H1 (cell line): ENCODE measurements at regions not wholly inside any gene's neighbourhood (a gene's known extent, or its start where the extent isn't known, plus 50 kb on each side); places are given as distances from the start of the nearest gene placed in this dataset.

Source experiments
- CTCF ChIA-PET: fragments of 300-600 bp; sonication (Branson Sonifier 250); formaldehyde crosslinking; loops from one replicate; lab custom pipeline; 2021; ENCODE audit not compliant: partially characterized antibody; lab: Charles Lee
- POLR2A ChIA-PET: fragments of 300-600 bp; sonication (Branson Sonifier 250); formaldehyde crosslinking; loops from one replicate; lab custom pipeline; 2021; ENCODE audit warnings: inconsistent platforms; ENCODE audit not compliant: partially characterized antibody; lab: Charles Lee
- DNase-seq, 2 experiments: peaks; one replicate each; pipeline versions ENCODE4 v3.0.0 to v3.0.0-alpha.2; 2010 to 2022; ENCODE audit warnings: low spot score in 2 of 2, low read depth in 1 of 2, mixed read lengths in 1 of 2
- FAIRE-seq: peaks from 2 replicates; lab custom pipeline; 2011; peaks lifted over from hg19 to GRCh38; lab: Jason Lieb, UNC
- H2AFZ ChIP-seq: 2 replicates; pipeline ENCODE4 v1.8.1; 2012; ENCODE audit warnings: low read length, inconsistent platforms
- H2AK5ac ChIP-seq: 2 replicates; pipeline ENCODE4 v1.6.1; 2013; ENCODE audit warnings: low read depth, low read length
- H2BK120ac ChIP-seq: replicated peaks from 2 replicates; pipeline ENCODE3; 2013; ENCODE audit warnings: low read depth, low read length, inconsistent platforms
- H2BK12ac ChIP-seq: 2 replicates; pipeline ENCODE4 v1.6.1; 2013; ENCODE audit warnings: low read depth, low read length
- H2BK15ac ChIP-seq: 2 replicates; pipeline ENCODE4 v1.6.1; 2013; ENCODE audit warnings: low read length
- H2BK20ac ChIP-seq: 2 replicates; pipeline ENCODE4 v1.6.1; 2013; ENCODE audit warnings: low read length
- H2BK5ac ChIP-seq: 2 replicates; pipeline ENCODE4 v1.6.1; 2013; ENCODE audit warnings: low read depth, low read length
- H3K14ac ChIP-seq: 2 replicates; pipeline ENCODE4 v1.6.1; 2013; ENCODE audit warnings: inconsistent platforms; ENCODE audit not compliant: insufficient read length
- H3K18ac ChIP-seq: 2 replicates; pipeline ENCODE4 v1.6.1; 2013; ENCODE audit warnings: low read length; ENCODE audit errors: extremely low read depth
- H3K23ac ChIP-seq: 2 replicates; pipeline ENCODE4 v1.6.1; 2013; ENCODE audit warnings: inconsistent platforms; ENCODE audit not compliant: insufficient read length
- H3K23me2 ChIP-seq: 2 replicates; pipeline ENCODE4 v1.6.1; 2013; ENCODE audit warnings: low read depth, low read length
- H3K27ac ChIP-seq: 2 replicates; pipeline ENCODE4 v1.6.1; 2011; ENCODE audit warnings: low read depth, low read length, inconsistent platforms
- H3K27me3 ChIP-seq, 4 experiments: replicated peaks in 1 of 4; 1 replicate in 1 of 4; 2 replicates in 3 of 4; pipeline versions ENCODE4 v1.6.1 to v1.8.1; 2011 to 2013; ENCODE audit warnings: low read length in 3 of 4, mild to moderate bottlenecking in 3 of 4, inconsistent platforms in 2 of 4, mixed read lengths in 2 of 4, moderate library complexity in 1 of 4; ENCODE audit not compliant: control insufficient read depth in 3 of 4, insufficient read depth in 3 of 4; ENCODE audit errors: extremely low read depth in 1 of 4
- H3K36me3 ChIP-seq, 4 experiments: 2 replicates each; pipeline versions ENCODE4 v1.6.1 to v1.8.1; 2011 to 2013; ENCODE audit warnings: mild to moderate bottlenecking in 4 of 4, low read length in 3 of 4, moderate library complexity in 2 of 4, control low read depth in 1 of 4, inconsistent platforms in 1 of 4; ENCODE audit not compliant: insufficient read depth in 4 of 4, control insufficient read depth in 2 of 4
- H3K4ac ChIP-seq: replicated peaks from 2 replicates; pipeline ENCODE3; 2013; ENCODE audit warnings: low read length, low read depth, mixed read lengths, inconsistent platforms; ENCODE audit not compliant: insufficient read length
- H3K4me1 ChIP-seq, 4 experiments: replicated peaks in 1 of 4; 1 replicate in 1 of 4; 2 replicates in 3 of 4; pipeline versions ENCODE4 v1.6.1 to v1.8.1; 2011 to 2013; ENCODE audit warnings: low read length in 3 of 4, inconsistent platforms in 2 of 4, mixed read lengths in 1 of 4; ENCODE audit not compliant: insufficient read depth in 4 of 4, control insufficient read depth in 3 of 4
- H3K4me2 ChIP-seq, 2 experiments: 2 replicates each; pipeline versions ENCODE4 v1.6.1 to v1.8.1; 2011 to 2013; ENCODE audit warnings: low read depth in 2 of 2, low read length in 2 of 2, control low read depth in 1 of 2, inconsistent platforms in 1 of 2, mild to moderate bottlenecking in 1 of 2; ENCODE audit not compliant: insufficient read depth in 1 of 2
- H3K4me3 ChIP-seq, 4 experiments: fragments of 200-600, 300-600 bp in 1 of 4; sonication (generic), shearing (Covaris generic), sonication (Bioruptor Twin) in 1 of 4; 2 replicates each; pipeline versions ENCODE4 v1.5.1 to v1.8.1; 2011 to 2016; ENCODE audit warnings: low read length in 4 of 4, low read depth in 3 of 4, control low read depth in 2 of 4, inconsistent platforms in 2 of 4, mild to moderate bottlenecking in 2 of 4, mixed read lengths in 1 of 4, moderate library complexity in 1 of 4; ENCODE audit not compliant: insufficient read depth in 2 of 4; ENCODE audit errors: extremely low read depth in 1 of 4
- H3K56ac ChIP-seq: replicated peaks from 2 replicates; pipeline ENCODE3; 2013; ENCODE audit warnings: low read depth, mild to moderate bottlenecking, mixed read lengths, low read length, inconsistent platforms; ENCODE audit not compliant: insufficient read length
- H3K79me1 ChIP-seq: 2 replicates; pipeline ENCODE4 v1.6.1; 2013; ENCODE audit warnings: low read depth, low read length, control low read depth
- H3K79me2 ChIP-seq, 2 experiments: 2 replicates each; pipeline versions ENCODE4 v1.6.1 to v1.8.1; 2012 to 2013; ENCODE audit warnings: low read length in 2 of 2, mild to moderate bottlenecking in 2 of 2, inconsistent platforms in 1 of 2; ENCODE audit not compliant: insufficient read depth in 2 of 2, control insufficient read depth in 1 of 2
- H3K9ac ChIP-seq, 4 experiments: replicated peaks in 1 of 4; 1 replicate in 1 of 4; 2 replicates in 3 of 4; pipeline versions ENCODE4 v1.6.1 to v1.8.1; 2011 to 2013; ENCODE audit warnings: low read depth in 3 of 4, low read length in 3 of 4, control low read depth in 2 of 4, mild to moderate bottlenecking in 2 of 4, moderate library complexity in 2 of 4, inconsistent platforms in 1 of 4; ENCODE audit errors: extremely low read depth in 1 of 4
- H3K9me3 ChIP-seq, 2 experiments: 2 replicates each; pipeline versions ENCODE4 v1.6.1 to v1.8.1; 2012 to 2013; ENCODE audit warnings: mild to moderate bottlenecking in 2 of 2, moderate library complexity in 2 of 2, control low read depth in 1 of 2, inconsistent platforms in 1 of 2, low read depth in 1 of 2, low read length in 1 of 2, mixed read lengths in 1 of 2; ENCODE audit not compliant: insufficient read depth in 2 of 2
- H4K20me1 ChIP-seq, 2 experiments: replicated peaks in 1 of 2; 2 replicates each; pipeline versions ENCODE3 to v1.8.1; 2011 to 2013; ENCODE audit warnings: inconsistent platforms in 2 of 2, low read length in 2 of 2, mild to moderate bottlenecking in 1 of 2; ENCODE audit not compliant: insufficient read depth in 2 of 2, control insufficient read depth in 1 of 2
- H4K5ac ChIP-seq: 2 replicates; pipeline ENCODE4 v1.6.1; 2013; ENCODE audit warnings: low read length, low read depth, mixed read lengths, inconsistent platforms; ENCODE audit not compliant: insufficient read length
- H4K8ac ChIP-seq: 2 replicates; pipeline ENCODE4 v1.8.0; 2013; ENCODE audit warnings: mild to moderate bottlenecking, moderate library complexity, low read length, inconsistent platforms; ENCODE audit not compliant: insufficient read depth; ENCODE audit errors: extremely low read depth
- H4K91ac ChIP-seq: replicated peaks from 2 replicates; pipeline ENCODE3; 2013; ENCODE audit warnings: low read length, mixed read lengths, inconsistent platforms; ENCODE audit not compliant: insufficient read length
- BRCA1 ChIP-seq: IDR thresholded peaks from 2 replicates; pipeline ENCODE4 v1.6.1; 2012; ENCODE audit warnings: low read depth, low read length, improper control_type of control experiment
- GABPA ChIP-seq: IDR thresholded peaks from 2 replicates; pipeline ENCODE4 v1.6.1; 2011; ENCODE audit warnings: mild to moderate bottlenecking, low read length, moderate library complexity, borderline replicate concordance; ENCODE audit not compliant: insufficient read depth
- RXRA ChIP-seq: IDR thresholded peaks from 2 replicates; pipeline ENCODE4 v1.6.1; 2011; ENCODE audit warnings: low read depth, mild to moderate bottlenecking, low read length, moderate library complexity; ENCODE audit not compliant: insufficient read depth
- WGBS, 2 experiments: shearing (Covaris generic) in 1 of 2; methylation state at CpG; one replicate each; pipeline versions ENCODE4 v1.1.6 to v1.1.7; 2013 to 2015; ENCODE audit warnings: low lambda C conversion rate in 2 of 2, mixed read lengths in 2 of 2, inconsistent platforms in 1 of 2, low coverage in 1 of 2, missing lambda C conversion rate in 1 of 2; ENCODE audit not compliant: insufficient replicate concordance in 2 of 2, insufficient coverage in 1 of 2, insufficient read length in 1 of 2; ENCODE audit errors: extremely low coverage in 1 of 2, missing lambda C conversion rate in 1 of 2; 5-methylcytosine and 5-hydroxymethylcytosine counted together

- Histone ChIP-seq H3K9ac (no peak overlapping the region), H3K4me3 (no peak overlapping the region), H4K5ac (no peak overlapping the region), H3K27ac (no peak overlapping the region), H4K91ac (no peak overlapping the region), H4K8ac (no peak overlapping the region), H3K9me3 (no peaks in the 10 kb centered on the region), H2BK15ac (no peak overlapping the region), H3K79me1 (no peaks in the 10 kb centered on the region), H3K79me2 (no peaks in the 10 kb centered on the region), H3K27me3 (no peaks in the 10 kb centered on the region), H2AK5ac (no peak overlapping the region), H3K23me2 (no peaks in the 10 kb centered on the region; the same call in 1 of the 2 replicates), H2BK20ac (no peak overlapping the region), H3K14ac (no peak overlapping the region), H2AFZ (no peak overlapping the region), H3K4me1 (no peaks in the 10 kb centered on the region), H3K23ac (no peak overlapping the region), H3K56ac (no peak overlapping the region), H3K18ac (no peak overlapping the region), H4K20me1 (no peaks in the 10 kb centered on the region), H3K4me2 (no peak overlapping the region), H3K36me3 (no peaks in the 10 kb centered on the region), H2BK5ac (no peak overlapping the region), H2BK12ac (no peak overlapping the region), H3K4ac (no peak overlapping the region), H2BK120ac (no peak overlapping the region)
- POLR2A ChIA-PET = no interaction called here
- DNase-seq (no peak), FAIRE-seq (no peak)
- 89% methylated on average over 2 of the region's 2 CpGs; no CpG with 5 or more reads in 1 of the 2 experiments for WGBS, 2 experiments
- CTCF ChIA-PET = interaction anchor here (1.3 kb wide), 1 partner anchor 9 kb away, joined by 3 read pairs; no protein-coding TSS in a partner anchor
- TF ChIP-seq BRCA1 (no peak), GABPA (no peak), RXRA (no peak)
Measured at GRCh38 chr1:238018214-238018613, 127.5 kb upstream of the ZP4 start.
